CD14-positive monocyte (primary cell): ENCODE measurements at regions not wholly inside any gene's neighbourhood (a gene's known extent, or its start where the extent isn't known, plus 50 kb on each side); places are given as distances from the start of the nearest gene placed in this dataset.

Source experiments
- DNase-seq, 3 donors: peaks; one replicate each; pipeline ENCODE4 v3.0.0-alpha.2; 2011 to 2022
- H2AFZ ChIP-seq: 2 replicates; pipeline ENCODE4 v1.6.0; 2012; ENCODE audit warnings: mild to moderate bottlenecking, low read depth, low read length, inconsistent platforms; ENCODE audit not compliant: insufficient read depth, poor library complexity, severe bottlenecking
- H3K27ac ChIP-seq, 2 donors: 1 replicate in 1 of 2; 2 replicates in 1 of 2; pipeline ENCODE4 v1.5.1; 2012 to 2013; ENCODE audit warnings: low read length in 2 of 2, control low read depth in 1 of 2, inconsistent platforms in 1 of 2, low read depth in 1 of 2, mild to moderate bottlenecking in 1 of 2
- H3K27me3 ChIP-seq, 2 donors: one replicate each; pipeline versions ENCODE4 v1.6.0 to v1.6.1; 2011 to 2013; ENCODE audit warnings: low read length in 2 of 2; ENCODE audit not compliant: control insufficient read depth in 2 of 2, insufficient read depth in 2 of 2
- H3K36me3 ChIP-seq, 2 donors: replicated peaks in 1 of 2; 1 replicate in 1 of 2; 2 replicates in 1 of 2; pipeline versions ENCODE4 v1.5.1 to v1.6.1; 2012 to 2013; ENCODE audit warnings: low read length in 2 of 2, control low read depth in 1 of 2, inconsistent platforms in 1 of 2, mild to moderate bottlenecking in 1 of 2; ENCODE audit not compliant: insufficient read depth in 2 of 2, control insufficient read depth in 1 of 2
- H3K4me1 ChIP-seq, 2 donors: 1 replicate in 1 of 2; 2 replicates in 1 of 2; pipeline versions ENCODE4 v1.5.1 to v1.6.1; 2012 to 2013; ENCODE audit warnings: low read length in 2 of 2, control low read depth in 1 of 2, inconsistent platforms in 1 of 2, mild to moderate bottlenecking in 1 of 2, moderate library complexity in 1 of 2; ENCODE audit not compliant: insufficient read depth in 2 of 2, control insufficient read depth in 1 of 2
- H3K4me2 ChIP-seq: replicated peaks from 2 replicates; pipeline ENCODE3; 2012; ENCODE audit warnings: low read length, moderate library complexity, mild to moderate bottlenecking; ENCODE audit not compliant: poor library complexity, severe bottlenecking; ENCODE audit errors: extremely low read depth
- H3K4me3 ChIP-seq, 3 experiments: fragments of 200-600 bp in 1 of 3; sonication (generic) in 1 of 3; replicated peaks in 1 of 3; 1 replicate in 2 of 3; 2 replicates in 1 of 3; pipeline ENCODE4 v1.5.1; 2011 to 2013; ENCODE audit warnings: low read length in 3 of 3, mild to moderate bottlenecking in 3 of 3, control low read depth in 2 of 3, low read depth in 2 of 3, inconsistent platforms in 1 of 3, moderate library complexity in 1 of 3
- H3K79me2 ChIP-seq: 2 replicates; pipeline ENCODE4 v1.6.0; 2012; ENCODE audit warnings: mild to moderate bottlenecking, control low read depth, inconsistent platforms, low read length, moderate library complexity; ENCODE audit not compliant: insufficient read depth
- H3K9ac ChIP-seq: 2 replicates; pipeline ENCODE4 v1.6.0; 2017; ENCODE audit warnings: low read length, mild to moderate bottlenecking; ENCODE audit not compliant: insufficient read depth, poor library complexity, severe bottlenecking
- H3K9me3 ChIP-seq, 2 donors: replicated peaks in 1 of 2; 1 replicate in 1 of 2; 2 replicates in 1 of 2; pipeline versions ENCODE4 v1.5.1 to v1.6.1; 2012 to 2013; ENCODE audit warnings: low read length in 2 of 2, control low read depth in 1 of 2; ENCODE audit not compliant: control insufficient read depth in 1 of 2, insufficient read depth in 1 of 2
- H4K20me1 ChIP-seq: 2 replicates; pipeline ENCODE4 v1.6.0; 2012; ENCODE audit warnings: mild to moderate bottlenecking, low read length, control low read depth, moderate library complexity; ENCODE audit not compliant: insufficient read depth
- H3K27ac Mint-ChIP-seq, 7 donors: one replicate each; pipeline ENCODE4 v1.8.0; 2020; ENCODE audit warnings: mild to moderate bottlenecking in 7 of 7, mixed read lengths in 7 of 7, moderate library complexity in 6 of 7, inconsistent platforms in 2 of 7
- H3K27me3 Mint-ChIP-seq, 3 donors: one replicate each; pipeline ENCODE4 v1.8.0; 2021 to 2022; ENCODE audit warnings: low read depth in 3 of 3, mild to moderate bottlenecking in 3 of 3, mixed read lengths in 3 of 3, moderate library complexity in 3 of 3, inconsistent platforms in 1 of 3
- H3K36me3 Mint-ChIP-seq, 2 donors: one replicate each; pipeline ENCODE4 v1.8.0; 2020; ENCODE audit warnings: mixed read lengths in 2 of 2, inconsistent platforms in 1 of 2, mild to moderate bottlenecking in 1 of 2
- H3K4me1 Mint-ChIP-seq: one replicate; pipeline ENCODE4 v1.8.0; 2020; ENCODE audit warnings: mild to moderate bottlenecking, mixed read lengths
- H3K4me3 Mint-ChIP-seq, 2 donors: one replicate each; pipeline ENCODE4 v1.8.0; 2020; ENCODE audit warnings: mild to moderate bottlenecking in 2 of 2, mixed read lengths in 2 of 2, moderate library complexity in 1 of 2
- H3K9me3 Mint-ChIP-seq, 7 donors: one replicate each; pipeline ENCODE4 v1.8.0; 2020 to 2022; ENCODE audit warnings: mixed read lengths in 7 of 7, mild to moderate bottlenecking in 6 of 7, moderate library complexity in 6 of 7, inconsistent platforms in 2 of 7
- CTCF ChIP-seq: fragments of 200-600 bp; IDR thresholded peaks from one replicate; pipeline ENCODE4 v1.8.0; 2022; ENCODE audit warnings: antibody characterized with exemption, mild to moderate bottlenecking
- WGBS: methylation state at CpG from one replicate; pipeline ENCODE4 v1.1.5; 2013; ENCODE audit warnings: missing lambda C conversion rate; ENCODE audit not compliant: insufficient coverage; 5-methylcytosine and 5-hydroxymethylcytosine counted together
- intact Hi-C, 2 donors: fragments of 100-400 bp; cut with micrococcal nuclease; formaldehyde crosslinking; loops; one replicate each; pipeline versions ENCODE4 v1.15.0 to v1.15.1; 2023

- H3K4me1 Mint-ChIP-seq, result peaks cover 5% of the 10 kb centered on the region
- Histone ChIP-seq H3K4me3 (no peak overlapping the region), H2AFZ (no peak overlapping the region), H3K9me3 (no peaks in the 10 kb centered on the region), H3K36me3 (no peaks in the 10 kb centered on the region), H3K4me2 (no peak overlapping the region), H3K27ac (no peak overlapping the region), H3K9ac (no peak overlapping the region), H4K20me1 (no peaks in the 10 kb centered on the region), H3K79me2 (no peaks in the 10 kb centered on the region), H3K4me1 (peaks cover 0 to 3% of the 10 kb centered on the region in 2 donors), H3K27me3 (peaks cover 0 to 3% of the 10 kb centered on the region in 2 donors)
- TF ChIP-seq CTCF, result no peak
- H3K4me3 Mint-ChIP-seq, result no peak overlapping the region
- DNase-seq, result no peak
- peaks cover 0 to 9% (median 2%) of the 10 kb centered on the region in 3 donors for H3K27me3 Mint-ChIP-seq
- H3K9me3 Mint-ChIP-seq, result no peaks in the 10 kb centered on the region
- intact Hi-C loops, result no loop called here
- no peak overlapping the region for H3K27ac Mint-ChIP-seq
- no CpG with 5 or more reads among the region's 2 CpGs for WGBS
- H3K36me3 Mint-ChIP-seq, result no peaks in the 10 kb centered on the region
These were observed 221.3 kb downstream of the GPAT3 start for GRCh38 chr4:83757121-83757621.

- Mint-ChIP-seq H3K4me1 (no peaks in the 10 kb centered on the region), H3K27me3 (peaks cover 2 to 3% (median 2%) of the 10 kb centered on the region in 3 donors), H3K27ac (no peak overlapping the region), H3K9me3 (peaks cover 0 to 3% (median 0%) of the 10 kb centered on the region in 7 donors), H3K36me3 (no peaks in the 10 kb centered on the region), H3K4me3 (no peak overlapping the region)
- H3K79me2 ChIP-seq, result no peaks in the 10 kb centered on the region
- no peak overlapping the region for H3K9ac ChIP-seq
- TF ChIP-seq CTCF, result no peak
- DNase-seq, result no peak
- no peaks in the 10 kb centered on the region for H4K20me1 ChIP-seq
- intact Hi-C loops, result no loop called here
- no peaks in the 10 kb centered on the region for H3K4me1 ChIP-seq
- no peak overlapping the region for H3K4me3 ChIP-seq
- H2AFZ ChIP-seq, result no peak overlapping the region
- no CpG with 5 or more reads among the region's 2 CpGs for WGBS
- H3K4me2 ChIP-seq, result no peak overlapping the region
- H3K36me3 ChIP-seq, result no peaks in the 10 kb centered on the region
- no peaks in the 10 kb centered on the region for H3K9me3 ChIP-seq
- no peak overlapping the region for H3K27ac ChIP-seq
- peaks cover 0 to 3% of the 10 kb centered on the region in 2 donors for H3K27me3 ChIP-seq
These were observed 217.4 kb downstream of the GPAT3 start for GRCh38 chr4:83753260-83753659.
